ENCODE measurements at regions not wholly inside any gene's neighbourhood (a gene's known extent, or its start where the extent isn't known, plus 50 kb on each side); places are given as distances from the start of the nearest gene placed in this dataset.

DNA sequence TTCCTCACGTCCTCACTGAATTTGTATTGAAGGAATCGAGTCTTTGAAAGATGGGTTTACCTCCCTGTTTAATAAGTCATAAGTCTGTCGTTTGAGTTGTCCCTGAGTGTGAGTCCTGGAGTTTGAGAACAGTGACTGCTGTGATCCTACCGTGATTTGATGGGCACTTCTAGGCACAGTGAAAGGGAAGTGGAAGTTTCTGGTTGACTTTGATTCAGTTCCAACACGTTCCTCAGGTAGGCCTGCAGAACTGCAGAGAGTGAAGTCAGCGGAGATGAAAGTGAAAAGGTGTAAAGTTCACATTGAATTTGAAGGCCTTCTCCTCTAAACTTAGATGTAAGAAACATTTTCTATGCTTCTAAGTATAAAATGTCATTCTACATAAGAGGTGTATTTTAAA, 52.9 kb upstream of the ACKR3 start:
- TF ChIP-seq, protein P1, sequence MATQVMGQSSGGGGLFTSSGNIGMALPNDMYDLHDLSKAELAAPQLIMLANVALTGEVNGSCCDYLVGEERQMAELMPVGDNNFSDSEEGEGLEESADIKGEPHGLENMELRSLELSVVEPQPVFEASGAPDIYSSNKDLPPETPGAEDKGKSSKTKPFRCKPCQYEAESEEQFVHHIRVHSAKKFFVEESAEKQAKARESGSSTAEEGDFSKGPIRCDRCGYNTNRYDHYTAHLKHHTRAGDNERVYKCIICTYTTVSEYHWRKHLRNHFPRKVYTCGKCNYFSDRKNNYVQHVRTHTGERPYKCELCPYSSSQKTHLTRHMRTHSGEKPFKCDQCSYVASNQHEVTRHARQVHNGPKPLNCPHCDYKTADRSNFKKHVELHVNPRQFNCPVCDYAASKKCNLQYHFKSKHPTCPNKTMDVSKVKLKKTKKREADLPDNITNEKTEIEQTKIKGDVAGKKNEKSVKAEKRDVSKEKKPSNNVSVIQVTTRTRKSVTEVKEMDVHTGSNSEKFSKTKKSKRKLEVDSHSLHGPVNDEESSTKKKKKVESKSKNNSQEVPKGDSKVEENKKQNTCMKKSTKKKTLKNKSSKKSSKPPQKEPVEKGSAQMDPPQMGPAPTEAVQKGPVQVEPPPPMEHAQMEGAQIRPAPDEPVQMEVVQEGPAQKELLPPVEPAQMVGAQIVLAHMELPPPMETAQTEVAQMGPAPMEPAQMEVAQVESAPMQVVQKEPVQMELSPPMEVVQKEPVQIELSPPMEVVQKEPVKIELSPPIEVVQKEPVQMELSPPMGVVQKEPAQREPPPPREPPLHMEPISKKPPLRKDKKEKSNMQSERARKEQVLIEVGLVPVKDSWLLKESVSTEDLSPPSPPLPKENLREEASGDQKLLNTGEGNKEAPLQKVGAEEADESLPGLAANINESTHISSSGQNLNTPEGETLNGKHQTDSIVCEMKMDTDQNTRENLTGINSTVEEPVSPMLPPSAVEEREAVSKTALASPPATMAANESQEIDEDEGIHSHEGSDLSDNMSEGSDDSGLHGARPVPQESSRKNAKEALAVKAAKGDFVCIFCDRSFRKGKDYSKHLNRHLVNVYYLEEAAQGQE (IDR thresholded peaks at IDR 0.05; ENCODE audit: insufficient read depth in 1 of 2, low read depth in 2 of 2, low read length in 1 of 2): no peak
- no peak for TF ChIP-seq CTCF (IDR thresholded peaks at IDR 0.05)
- no peak for TF ChIP-seq POLR2AphosphoS5 (IDR thresholded peaks at IDR 0.05; ENCODE audit: low read depth, low read length)
